ENCODE measurements at regions not wholly inside any gene's neighbourhood (a gene's known extent, or its start where the extent isn't known, plus 50 kb on each side); places are given as distances from the start of the nearest gene placed in this dataset.

DNA sequence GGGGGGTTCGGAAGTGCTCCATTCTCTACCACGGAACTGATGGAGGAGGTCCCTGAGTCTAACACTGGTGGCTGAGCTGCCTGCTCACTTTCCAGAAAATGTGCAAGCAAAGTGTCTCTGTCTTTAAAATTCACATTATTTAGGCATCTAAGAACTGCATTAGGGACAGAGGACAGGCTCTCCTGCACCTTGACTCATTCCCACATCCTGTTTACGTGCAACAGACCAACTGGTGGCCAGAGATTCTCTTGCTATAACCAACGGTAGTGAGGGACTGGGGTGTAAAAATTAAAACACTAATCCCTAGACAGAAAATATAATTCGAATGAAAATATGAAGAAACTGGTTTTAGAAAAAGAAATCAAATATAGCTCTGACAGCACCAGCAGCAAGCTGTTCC, 320.9 kb downstream of the IRX2 start:
- 90% methylated on average over 3 of the region's 5 CpGs for WGBS (ENCODE audit: insufficient coverage)
- H3K4me3 ChIP-seq (ENCODE audit: control insufficient read depth in 1 of 7, extremely low read depth in 1 of 7, insufficient read depth in 4 of 7, low read depth in 2 of 7, low read length in 6 of 7), result no peak overlapping the region
- no peak overlapping the region for H3K27ac ChIP-seq (ENCODE audit: insufficient read depth in 1 of 2, low read depth in 1 of 2, low read length in 2 of 2, poor library complexity in 1 of 2, severe bottlenecking in 2 of 2)
- POLR2A ChIA-PET, result no interaction called here
- no peaks in the 10 kb centered on the region for H3K36me3 ChIP-seq (ENCODE audit: control insufficient read depth in 4 of 4, insufficient read depth in 4 of 4, low read length in 3 of 4)
- no peaks in the 10 kb centered on the region for H3K9me3 ChIP-seq (ENCODE audit: control extremely low read depth in 1 of 5, control insufficient read depth in 4 of 5, insufficient read depth in 2 of 5, low read depth in 1 of 5, low read length in 4 of 5)
- no peaks in the 10 kb centered on the region for H3K27me3 ChIP-seq (replicated peaks in 2 of 5; ENCODE audit: control insufficient read depth in 4 of 5, insufficient read depth in 5 of 5, low read length in 4 of 5)
- CTCF ChIA-PET, result interaction anchor here (0.6 kb wide), 1 partner anchor 1532 kb away, joined by 3 read pairs; no protein-coding TSS in a partner anchor
- DNase-seq, result no peak
- H3K4me1 ChIP-seq (ENCODE audit: control extremely low read depth in 1 of 4, control insufficient read depth in 4 of 4, insufficient read depth in 4 of 4, low read length in 3 of 4), result no peaks in the 10 kb centered on the region

DNA sequence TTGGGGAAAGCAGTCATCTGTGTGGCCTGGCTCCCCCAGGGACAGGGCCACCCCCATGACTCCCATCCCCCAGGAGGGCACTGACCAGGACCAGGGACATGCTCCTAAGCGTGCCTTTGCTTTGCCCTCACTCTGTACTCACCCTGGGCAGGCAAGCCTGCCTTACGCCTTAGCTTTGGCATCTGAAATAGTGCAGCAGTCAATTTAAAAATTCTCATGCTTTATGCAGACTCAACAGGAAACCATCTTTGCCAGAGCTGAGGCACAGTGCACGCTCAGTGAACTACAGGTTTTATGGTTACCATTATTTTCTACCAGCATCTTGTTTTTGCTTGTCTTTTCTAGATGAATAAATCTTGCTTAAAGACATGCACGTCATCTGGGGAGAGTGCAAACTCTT, 323.5 kb downstream of the IRX2 start:
- H3K9me3 ChIP-seq (ENCODE audit: control extremely low read depth in 1 of 5, control insufficient read depth in 4 of 5, insufficient read depth in 2 of 5, low read depth in 1 of 5, low read length in 4 of 5), result peaks cover 0 to 9% (median 4%) of the 10 kb centered on the region in 5 experiments
- no peaks in the 10 kb centered on the region for H3K4me1 ChIP-seq (ENCODE audit: control extremely low read depth in 1 of 4, control insufficient read depth in 4 of 4, insufficient read depth in 4 of 4, low read length in 3 of 4)
- 89% methylated on average over 3 of the region's 4 CpGs for WGBS (ENCODE audit: insufficient coverage)
- no peak for DNase-seq
- H3K4me3 ChIP-seq (ENCODE audit: control insufficient read depth in 1 of 7, extremely low read depth in 1 of 7, insufficient read depth in 4 of 7, low read depth in 2 of 7, low read length in 6 of 7), result no peak overlapping the region
- no peaks in the 10 kb centered on the region for H3K36me3 ChIP-seq (ENCODE audit: control insufficient read depth in 4 of 4, insufficient read depth in 4 of 4, low read length in 3 of 4)
- ChIA-PET POLR2A (no interaction called here), CTCF (no interaction called here)
- no peak overlapping the region for H3K27ac ChIP-seq (ENCODE audit: insufficient read depth in 1 of 2, low read depth in 1 of 2, low read length in 2 of 2, poor library complexity in 1 of 2, severe bottlenecking in 2 of 2)
- no peaks in the 10 kb centered on the region for H3K27me3 ChIP-seq (replicated peaks in 2 of 5; ENCODE audit: control insufficient read depth in 4 of 5, insufficient read depth in 5 of 5, low read length in 4 of 5)

DNA sequence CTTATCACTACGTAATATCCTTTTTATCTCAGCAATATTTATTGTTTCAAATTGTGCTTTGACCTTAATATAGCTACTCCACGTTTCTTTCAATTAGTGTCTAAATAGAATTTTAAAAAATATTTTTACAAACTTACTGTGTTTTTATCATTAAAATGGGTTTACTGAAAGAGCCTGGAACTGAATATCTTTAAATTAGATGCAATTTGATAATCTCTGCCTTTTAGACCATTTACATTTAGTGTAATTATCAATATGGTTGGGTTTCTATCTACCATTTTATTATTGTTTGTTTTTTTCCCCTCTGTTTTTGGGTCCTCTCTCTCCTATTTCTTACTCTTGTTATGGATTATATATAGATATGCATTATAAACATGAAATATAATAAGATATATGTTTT, 327.8 kb downstream of the IRX2 start:
- ChIA-PET CTCF (no interaction called here), POLR2A (no interaction called here)
- DNase-seq, result no peak
- Histone ChIP-seq H3K4me3 (ENCODE audit: control insufficient read depth in 1 of 7, extremely low read depth in 1 of 7, insufficient read depth in 4 of 7, low read depth in 2 of 7, low read length in 6 of 7) (no peak overlapping the region), H3K9me3 (ENCODE audit: control extremely low read depth in 1 of 5, control insufficient read depth in 4 of 5, insufficient read depth in 2 of 5, low read depth in 1 of 5, low read length in 4 of 5) (peaks cover 0 to 13% (median 4%) of the 10 kb centered on the region in 5 experiments), H3K27me3 (replicated peaks in 2 of 5; ENCODE audit: control insufficient read depth in 4 of 5, insufficient read depth in 5 of 5, low read length in 4 of 5) (no peaks in the 10 kb centered on the region), H3K27ac (ENCODE audit: insufficient read depth in 1 of 2, low read depth in 1 of 2, low read length in 2 of 2, poor library complexity in 1 of 2, severe bottlenecking in 2 of 2) (no peak overlapping the region), H3K36me3 (ENCODE audit: control insufficient read depth in 4 of 4, insufficient read depth in 4 of 4, low read length in 3 of 4) (no peaks in the 10 kb centered on the region), H3K4me1 (ENCODE audit: control extremely low read depth in 1 of 4, control insufficient read depth in 4 of 4, insufficient read depth in 4 of 4, low read length in 3 of 4) (no peaks in the 10 kb centered on the region)
- WGBS (ENCODE audit: insufficient coverage), result no CpG with 5 or more reads among the region's 2 CpGs

DNA sequence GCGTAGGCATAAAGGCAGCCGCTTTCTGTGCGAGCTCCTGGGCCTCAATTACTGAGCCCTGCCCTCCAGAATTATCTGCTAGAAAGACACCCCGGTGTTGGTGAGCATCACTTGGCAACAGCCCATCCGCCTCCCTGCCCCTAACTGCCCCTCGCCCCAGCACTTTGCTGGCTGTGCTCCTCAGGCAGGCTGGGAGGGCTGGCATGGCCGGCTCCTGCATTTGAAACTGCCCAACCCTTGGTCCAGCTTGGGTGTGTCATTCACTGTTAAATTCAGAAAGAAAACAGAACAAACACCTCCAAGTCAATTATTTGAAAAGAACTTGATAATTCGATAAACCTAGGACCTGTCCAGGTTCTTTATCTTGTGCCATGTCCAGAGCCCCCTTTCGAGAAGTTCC, 334.2 kb downstream of the IRX2 start:
- Histone ChIP-seq H3K36me3 (ENCODE audit: control insufficient read depth in 4 of 4, insufficient read depth in 4 of 4, low read length in 3 of 4) (no peaks in the 10 kb centered on the region), H3K27ac (ENCODE audit: insufficient read depth in 1 of 2, low read depth in 1 of 2, low read length in 2 of 2, poor library complexity in 1 of 2, severe bottlenecking in 2 of 2) (no peak overlapping the region), H3K9me3 (ENCODE audit: control extremely low read depth in 1 of 5, control insufficient read depth in 4 of 5, insufficient read depth in 2 of 5, low read depth in 1 of 5, low read length in 4 of 5) (peaks cover 0 to 5% (median 1%) of the 10 kb centered on the region in 5 experiments), H3K4me1 (ENCODE audit: control extremely low read depth in 1 of 4, control insufficient read depth in 4 of 4, insufficient read depth in 4 of 4, low read length in 3 of 4) (no peaks in the 10 kb centered on the region), H3K27me3 (replicated peaks in 2 of 5; ENCODE audit: control insufficient read depth in 4 of 5, insufficient read depth in 5 of 5, low read length in 4 of 5) (no peaks in the 10 kb centered on the region), H3K4me3 (ENCODE audit: control insufficient read depth in 1 of 7, extremely low read depth in 1 of 7, insufficient read depth in 4 of 7, low read depth in 2 of 7, low read length in 6 of 7) (no peak overlapping the region)
- 95% methylated on average over 9 of the region's 9 CpGs for WGBS (ENCODE audit: insufficient coverage)
- POLR2A ChIA-PET, result no interaction called here
- CTCF ChIA-PET, result no interaction called here
- DNase-seq, result no peak

DNA sequence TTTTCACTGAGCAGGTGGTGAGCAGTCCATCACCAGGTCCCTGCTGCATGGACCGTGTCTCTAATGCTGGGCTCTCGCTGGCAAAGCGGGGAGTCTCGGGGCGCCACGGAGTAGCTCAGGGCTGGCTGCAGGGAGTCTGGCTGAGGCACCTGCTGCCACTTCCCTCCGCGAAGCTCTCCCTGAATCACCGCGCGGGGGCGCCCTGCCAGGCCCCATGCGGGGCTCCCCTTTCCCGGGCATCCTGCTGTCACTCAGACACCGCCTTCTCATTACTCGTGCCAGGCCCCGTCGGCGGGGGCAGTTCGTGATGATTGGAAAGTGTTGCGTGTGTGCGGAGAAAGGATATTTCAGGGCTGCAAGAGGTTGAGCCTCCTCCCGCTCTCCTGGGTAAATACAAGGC, 335.8 kb downstream of the IRX2 start:
- DNase-seq, result no peak
- CTCF ChIA-PET, result no interaction called here
- POLR2A ChIA-PET, result no interaction called here
- Histone ChIP-seq H3K9me3 (ENCODE audit: control extremely low read depth in 1 of 5, control insufficient read depth in 4 of 5, insufficient read depth in 2 of 5, low read depth in 1 of 5, low read length in 4 of 5) (peaks cover 0 to 5% (median 0%) of the 10 kb centered on the region in 5 experiments), H3K27me3 (replicated peaks in 2 of 5; ENCODE audit: control insufficient read depth in 4 of 5, insufficient read depth in 5 of 5, low read length in 4 of 5) (no peaks in the 10 kb centered on the region), H3K36me3 (ENCODE audit: control insufficient read depth in 4 of 4, insufficient read depth in 4 of 4, low read length in 3 of 4) (no peaks in the 10 kb centered on the region), H3K4me3 (ENCODE audit: control insufficient read depth in 1 of 7, extremely low read depth in 1 of 7, insufficient read depth in 4 of 7, low read depth in 2 of 7, low read length in 6 of 7) (no peak overlapping the region), H3K4me1 (ENCODE audit: control extremely low read depth in 1 of 4, control insufficient read depth in 4 of 4, insufficient read depth in 4 of 4, low read length in 3 of 4) (no peaks in the 10 kb centered on the region), H3K27ac (ENCODE audit: insufficient read depth in 1 of 2, low read depth in 1 of 2, low read length in 2 of 2, poor library complexity in 1 of 2, severe bottlenecking in 2 of 2) (no peak overlapping the region)
- WGBS (ENCODE audit: insufficient coverage), result 54% methylated on average over 19 of the region's 23 CpGs

DNA sequence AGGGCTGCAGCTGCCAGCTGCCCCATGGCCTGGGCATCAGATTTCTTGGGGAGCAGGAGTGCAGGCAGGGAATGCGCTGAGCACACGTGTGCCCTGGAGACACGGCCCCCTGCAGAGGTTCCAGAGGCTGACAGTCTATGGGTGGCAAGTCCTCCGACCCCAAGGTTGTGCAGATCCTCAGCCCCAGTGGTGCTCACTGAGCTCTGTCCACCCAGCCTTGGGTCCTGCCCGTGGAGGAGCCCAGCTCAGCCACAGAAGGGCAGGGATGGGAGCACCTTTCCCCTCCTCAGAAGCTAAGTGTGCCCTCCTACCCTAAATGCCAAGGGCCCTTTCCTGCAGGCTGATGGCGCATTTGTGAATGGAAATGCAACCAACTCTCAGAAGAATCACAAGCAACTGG, 341.0 kb downstream of the IRX2 start:
- H3K27me3 ChIP-seq (replicated peaks in 2 of 5; ENCODE audit: control insufficient read depth in 4 of 5, insufficient read depth in 5 of 5, low read length in 4 of 5), result no peaks in the 10 kb centered on the region
- POLR2A ChIA-PET, result no interaction called here
- no peak overlapping the region for H3K4me3 ChIP-seq (ENCODE audit: control insufficient read depth in 1 of 7, extremely low read depth in 1 of 7, insufficient read depth in 4 of 7, low read depth in 2 of 7, low read length in 6 of 7)
- 88% methylated on average over 6 of the region's 6 CpGs for WGBS (ENCODE audit: insufficient coverage)
- CTCF ChIA-PET, result no interaction called here
- H3K4me1 ChIP-seq (ENCODE audit: control extremely low read depth in 1 of 4, control insufficient read depth in 4 of 4, insufficient read depth in 4 of 4, low read length in 3 of 4), result no peaks in the 10 kb centered on the region
- H3K9me3 ChIP-seq (ENCODE audit: control extremely low read depth in 1 of 5, control insufficient read depth in 4 of 5, insufficient read depth in 2 of 5, low read depth in 1 of 5, low read length in 4 of 5), result no peaks in the 10 kb centered on the region
- H3K36me3 ChIP-seq (ENCODE audit: control insufficient read depth in 4 of 4, insufficient read depth in 4 of 4, low read length in 3 of 4), result no peaks in the 10 kb centered on the region
- no peak overlapping the region for H3K27ac ChIP-seq (ENCODE audit: insufficient read depth in 1 of 2, low read depth in 1 of 2, low read length in 2 of 2, poor library complexity in 1 of 2, severe bottlenecking in 2 of 2)
- DNase-seq, result no peak

DNA sequence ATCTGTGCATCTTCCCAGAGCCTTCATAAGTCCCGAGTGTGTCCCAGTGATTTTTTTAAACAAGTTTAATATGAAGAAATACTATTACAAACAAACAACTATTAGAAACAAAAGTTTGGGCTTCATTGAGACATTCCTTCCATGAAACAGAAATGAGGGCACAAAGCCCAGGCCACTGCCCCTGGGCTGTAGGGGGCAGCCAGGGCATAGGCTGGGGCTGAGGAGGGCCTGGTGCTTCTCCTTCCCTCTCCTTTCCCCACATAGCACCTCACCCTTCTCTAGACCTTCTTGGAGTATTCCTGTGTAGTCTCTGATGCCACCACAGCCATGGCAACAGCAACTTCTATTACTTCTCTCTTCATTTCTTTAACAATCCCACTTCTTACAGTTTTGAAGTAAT, 348.2 kb downstream of the IRX2 start:
- DNase-seq, result no peak
- WGBS (ENCODE audit: insufficient coverage), result no CpG with 5 or more reads among the region's 1 CpG
- H3K4me1 ChIP-seq (ENCODE audit: control extremely low read depth in 1 of 4, control insufficient read depth in 4 of 4, insufficient read depth in 4 of 4, low read length in 3 of 4), result no peaks in the 10 kb centered on the region
- H3K36me3 ChIP-seq (ENCODE audit: control insufficient read depth in 4 of 4, insufficient read depth in 4 of 4, low read length in 3 of 4), result no peaks in the 10 kb centered on the region
- peaks cover 0 to 1% (median 0%) of the 10 kb centered on the region in 5 experiments for H3K9me3 ChIP-seq (ENCODE audit: control extremely low read depth in 1 of 5, control insufficient read depth in 4 of 5, insufficient read depth in 2 of 5, low read depth in 1 of 5, low read length in 4 of 5)
- H3K4me3 ChIP-seq (ENCODE audit: control insufficient read depth in 1 of 7, extremely low read depth in 1 of 7, insufficient read depth in 4 of 7, low read depth in 2 of 7, low read length in 6 of 7), result no peak overlapping the region
- H3K27ac ChIP-seq (ENCODE audit: insufficient read depth in 1 of 2, low read depth in 1 of 2, low read length in 2 of 2, poor library complexity in 1 of 2, severe bottlenecking in 2 of 2), result no peak overlapping the region
- ChIA-PET POLR2A (no interaction called here), CTCF (no interaction called here)
- no peaks in the 10 kb centered on the region for H3K27me3 ChIP-seq (replicated peaks in 2 of 5; ENCODE audit: control insufficient read depth in 4 of 5, insufficient read depth in 5 of 5, low read length in 4 of 5)
